GM23338 (cell line): ENCODE measurements at regions not wholly inside any gene's neighbourhood (a gene's known extent, or its start where the extent isn't known, plus 50 kb on each side); places are given as distances from the start of the nearest gene placed in this dataset.

ENCODE experiments used
- ATAC-seq: fragments of 200-7000 bp; cut with Tn5 transposase; 3 replicates; pipeline ENCODE4 v1.9.1; 2020
- DNase-seq: peaks from one replicate; pipeline ENCODE4 v3.0.0-alpha.2; 2015; ENCODE audit warnings: low spot score
- H2AFZ ChIP-seq: fragments of 200-600 bp; sonication (generic); 2 replicates; pipeline ENCODE4 v1.8.0; 2016; ENCODE audit warnings: antibody characterized with exemption, mild to moderate bottlenecking, moderate library complexity
- H3F3A ChIP-seq: fragments of 200-600 bp; sonication (generic); replicated peaks from 2 replicates; pipeline ENCODE4 v1.8.0; 2017; ENCODE audit warnings: antibody characterized with exemption, mixed run types, low read depth
- H3K27ac ChIP-seq: fragments of 200-600 bp; sonication (generic); 2 replicates; pipeline ENCODE4 v1.6.1; 2016; ENCODE audit warnings: low read depth
- H3K27me3 ChIP-seq: fragments of 200-600 bp; sonication (generic); 2 replicates; pipeline ENCODE4 v1.8.0; 2016; ENCODE audit warnings: mild to moderate bottlenecking, mixed run types, moderate library complexity; ENCODE audit not compliant: insufficient read depth
- H3K36me3 ChIP-seq: fragments of 200-600 bp; sonication (generic); 2 replicates; pipeline ENCODE4 v1.8.0; 2016; ENCODE audit warnings: mild to moderate bottlenecking; ENCODE audit not compliant: insufficient read depth
- H3K4me1 ChIP-seq: fragments of 200-600 bp; sonication (generic); 2 replicates; pipeline ENCODE4 v1.8.0; 2016; ENCODE audit warnings: mild to moderate bottlenecking, moderate library complexity; ENCODE audit not compliant: insufficient read depth
- H3K4me2 ChIP-seq: fragments of 200-600 bp; sonication (generic); 2 replicates; pipeline ENCODE4 v1.7.1; 2017; ENCODE audit warnings: mixed run types
- H3K4me3 ChIP-seq: fragments of 200-600 bp; sonication (generic); 2 replicates; pipeline ENCODE4 v1.6.1; 2016; ENCODE audit warnings: mixed run types
- H3K79me2 ChIP-seq: fragments of 200-600 bp; sonication (generic); replicated peaks from 2 replicates; pipeline ENCODE4 v1.8.0; 2017; ENCODE audit warnings: mild to moderate bottlenecking; ENCODE audit not compliant: insufficient read depth
- H3K9me2 ChIP-seq: fragments of 200-600 bp; sonication (generic); 2 replicates; pipeline ENCODE4 v1.8.0; 2017; ENCODE audit not compliant: insufficient read depth
- H4K20me1 ChIP-seq: fragments of 200-600 bp; sonication (generic); replicated peaks from 2 replicates; pipeline ENCODE4 v1.8.0; 2017; ENCODE audit warnings: mild to moderate bottlenecking; ENCODE audit not compliant: insufficient read depth
- H3K27ac Mint-ChIP-seq: 2 replicates; pipeline ENCODE4 v1.8.0; 2020; ENCODE audit warnings: inconsistent platforms, mild to moderate bottlenecking, moderate library complexity, mixed read lengths
- H3K27me3 Mint-ChIP-seq: 3 replicates; pipeline ENCODE4 v1.8.0; 2022; ENCODE audit warnings: low read depth, mild to moderate bottlenecking, moderate library complexity, mixed read lengths, inconsistent platforms; ENCODE audit not compliant: insufficient read depth, poor library complexity
- H3K36me3 Mint-ChIP-seq: 3 replicates; pipeline ENCODE4 v1.8.0; 2021; ENCODE audit warnings: low read depth, mild to moderate bottlenecking, inconsistent platforms, moderate library complexity, mixed read lengths
- H3K4me1 Mint-ChIP-seq: 3 replicates; pipeline ENCODE4 v1.8.0; 2020; ENCODE audit warnings: mild to moderate bottlenecking, inconsistent platforms, mixed read lengths
- H3K4me3 Mint-ChIP-seq: 3 replicates; pipeline ENCODE4 v1.8.0; 2021; ENCODE audit warnings: moderate library complexity, mild to moderate bottlenecking, inconsistent platforms, mixed read lengths
- H3K9me3 Mint-ChIP-seq: 3 replicates; pipeline ENCODE4 v1.8.0; 2020; ENCODE audit warnings: moderate library complexity, mild to moderate bottlenecking, inconsistent platforms, mixed read lengths
- CREB1 ChIP-seq: fragments of 250-450 bp; sonication (Bioruptor Pico); IDR thresholded peaks from 2 replicates; pipeline ENCODE4 v1.5.0; 2020; ENCODE audit warnings: low read depth, mild to moderate bottlenecking, moderate library complexity
- EZH2 ChIP-seq: fragments of 200-600 bp; sonication (generic); IDR thresholded peaks from one replicate; pipeline ENCODE4 v1.8.0; 2017; ENCODE audit warnings: antibody characterized with exemption, mild to moderate bottlenecking, low read depth; ENCODE audit not compliant: unreplicated experiment
- EZH2phosphoT487 ChIP-seq: fragments of 200-600 bp; sonication (generic); IDR thresholded peaks from one replicate; pipeline ENCODE4 v1.8.1; 2018; ENCODE audit warnings: antibody characterized with exemption; ENCODE audit not compliant: unreplicated experiment
- JUNB ChIP-seq: IDR thresholded peaks from one replicate; pipeline ENCODE4 v1.6.1; 2016; ENCODE audit warnings: antibody characterized with exemption; ENCODE audit not compliant: unreplicated experiment
- NANOG ChIP-seq: IDR thresholded peaks from 2 replicates; pipeline ENCODE4 v1.6.1; 2016; ENCODE audit warnings: antibody characterized with exemption, borderline replicate concordance
- POLR2AphosphoS5 ChIP-seq: IDR thresholded peaks from 2 replicates; pipeline ENCODE4 v1.6.1; 2016; ENCODE audit warnings: antibody characterized with exemption, low read depth
- STAT1 ChIP-seq: IDR thresholded peaks from one replicate; pipeline ENCODE4 v1.6.1; 2016; ENCODE audit warnings: antibody characterized with exemption; ENCODE audit not compliant: unreplicated experiment
- ZNF114 ChIP-seq: fragments of 250-450 bp; sonication (Bioruptor Pico); IDR thresholded peaks from 2 replicates; pipeline ENCODE4 v1.5.0; 2020; ENCODE audit warnings: mild to moderate bottlenecking, moderate library complexity
- ZNF331 ChIP-seq: fragments of 250-450 bp; sonication (Bioruptor Pico); IDR thresholded peaks from 2 replicates; pipeline ENCODE4 v1.5.0; 2020; ENCODE audit warnings: low read depth, mild to moderate bottlenecking, moderate library complexity
- TF ChIP-seq, protein P1 (sequence below), 2 experiments: fragments of 200-600 bp in 1 of 2; sonication (generic) in 1 of 2; conservative IDR thresholded peaks; 2 replicates each; pipeline versions ENCODE4 v1.5.1 to v1.6.1; 2016 to 2017; ENCODE audit warnings: antibody characterized with exemption in 2 of 2, low read depth in 2 of 2, mild to moderate bottlenecking in 2 of 2, moderate library complexity in 1 of 2
- TF ChIP-seq, protein P2 (sequence below): fragments of 250-450 bp; sonication (Bioruptor Pico); IDR thresholded peaks from 2 replicates; pipeline ENCODE4 v1.5.0; 2020; ENCODE audit warnings: mild to moderate bottlenecking, moderate library complexity
- TF ChIP-seq, protein P3 (sequence below): IDR thresholded peaks from one replicate; pipeline ENCODE4 v1.6.1; 2018; ENCODE audit warnings: antibody characterized with exemption; ENCODE audit not compliant: unreplicated experiment
- TF ChIP-seq, protein P4 (sequence below): IDR thresholded peaks from 2 replicates; pipeline ENCODE4 v1.6.1; 2016; ENCODE audit warnings: antibody characterized with exemption

DNA sequence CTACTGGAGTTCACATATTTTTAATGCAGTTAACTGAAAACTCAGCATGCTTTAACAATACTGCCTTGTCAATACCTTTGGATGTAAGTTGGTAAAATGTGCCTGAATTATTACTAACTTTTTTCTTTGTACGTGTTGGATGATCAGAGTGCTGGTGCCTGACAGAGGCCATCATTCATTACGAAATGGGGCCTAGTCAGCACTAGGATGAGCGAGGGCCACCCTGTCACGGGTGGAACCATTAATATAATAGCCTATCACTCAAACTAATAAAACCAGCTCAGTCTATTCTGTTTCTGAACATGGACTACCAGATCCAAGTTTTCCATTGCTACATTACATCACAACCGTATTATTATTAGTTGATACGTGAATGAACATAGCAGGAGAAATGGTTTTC, 501.7 kb upstream of the TENM3 start:
- peaks cover 7% of the 10 kb centered on the region; the same call in 2 of the 3 replicates for H3K4me1 Mint-ChIP-seq
- no peaks in the 10 kb centered on the region for H3K27me3 ChIP-seq
- no peak for ATAC-seq
- no peak overlapping the region for H3K27ac ChIP-seq
- no peak overlapping the region for H3K27ac Mint-ChIP-seq
- H4K20me1 ChIP-seq, result no peaks in the 10 kb centered on the region
- peaks cover 8% of the 10 kb centered on the region; the same call in 1 of the 2 replicates for H3K4me1 ChIP-seq
- peaks cover 7% of the 10 kb centered on the region; the same call in 1 of the 2 replicates for H3K9me2 ChIP-seq
- no peaks in the 10 kb centered on the region for H3K79me2 ChIP-seq
- TF ChIP-seq POLR2AphosphoS5 (no peak), NANOG (no peak), CREB1 (CRISPR knock-in tag) (no peak), JUNB (no peak), EZH2phosphoT487 (no peak), STAT1 (no peak), ZNF114 (CRISPR knock-in tag) (no peak), EZH2 (no peak), ZNF331 (no peak)
- TF ChIP-seq, protein P1, sequence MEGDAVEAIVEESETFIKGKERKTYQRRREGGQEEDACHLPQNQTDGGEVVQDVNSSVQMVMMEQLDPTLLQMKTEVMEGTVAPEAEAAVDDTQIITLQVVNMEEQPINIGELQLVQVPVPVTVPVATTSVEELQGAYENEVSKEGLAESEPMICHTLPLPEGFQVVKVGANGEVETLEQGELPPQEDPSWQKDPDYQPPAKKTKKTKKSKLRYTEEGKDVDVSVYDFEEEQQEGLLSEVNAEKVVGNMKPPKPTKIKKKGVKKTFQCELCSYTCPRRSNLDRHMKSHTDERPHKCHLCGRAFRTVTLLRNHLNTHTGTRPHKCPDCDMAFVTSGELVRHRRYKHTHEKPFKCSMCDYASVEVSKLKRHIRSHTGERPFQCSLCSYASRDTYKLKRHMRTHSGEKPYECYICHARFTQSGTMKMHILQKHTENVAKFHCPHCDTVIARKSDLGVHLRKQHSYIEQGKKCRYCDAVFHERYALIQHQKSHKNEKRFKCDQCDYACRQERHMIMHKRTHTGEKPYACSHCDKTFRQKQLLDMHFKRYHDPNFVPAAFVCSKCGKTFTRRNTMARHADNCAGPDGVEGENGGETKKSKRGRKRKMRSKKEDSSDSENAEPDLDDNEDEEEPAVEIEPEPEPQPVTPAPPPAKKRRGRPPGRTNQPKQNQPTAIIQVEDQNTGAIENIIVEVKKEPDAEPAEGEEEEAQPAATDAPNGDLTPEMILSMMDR (conservative IDR thresholded peaks at IDR 0.05; ENCODE audit: low read depth in 2 of 2), result no peak
- TF ChIP-seq, protein P2, sequence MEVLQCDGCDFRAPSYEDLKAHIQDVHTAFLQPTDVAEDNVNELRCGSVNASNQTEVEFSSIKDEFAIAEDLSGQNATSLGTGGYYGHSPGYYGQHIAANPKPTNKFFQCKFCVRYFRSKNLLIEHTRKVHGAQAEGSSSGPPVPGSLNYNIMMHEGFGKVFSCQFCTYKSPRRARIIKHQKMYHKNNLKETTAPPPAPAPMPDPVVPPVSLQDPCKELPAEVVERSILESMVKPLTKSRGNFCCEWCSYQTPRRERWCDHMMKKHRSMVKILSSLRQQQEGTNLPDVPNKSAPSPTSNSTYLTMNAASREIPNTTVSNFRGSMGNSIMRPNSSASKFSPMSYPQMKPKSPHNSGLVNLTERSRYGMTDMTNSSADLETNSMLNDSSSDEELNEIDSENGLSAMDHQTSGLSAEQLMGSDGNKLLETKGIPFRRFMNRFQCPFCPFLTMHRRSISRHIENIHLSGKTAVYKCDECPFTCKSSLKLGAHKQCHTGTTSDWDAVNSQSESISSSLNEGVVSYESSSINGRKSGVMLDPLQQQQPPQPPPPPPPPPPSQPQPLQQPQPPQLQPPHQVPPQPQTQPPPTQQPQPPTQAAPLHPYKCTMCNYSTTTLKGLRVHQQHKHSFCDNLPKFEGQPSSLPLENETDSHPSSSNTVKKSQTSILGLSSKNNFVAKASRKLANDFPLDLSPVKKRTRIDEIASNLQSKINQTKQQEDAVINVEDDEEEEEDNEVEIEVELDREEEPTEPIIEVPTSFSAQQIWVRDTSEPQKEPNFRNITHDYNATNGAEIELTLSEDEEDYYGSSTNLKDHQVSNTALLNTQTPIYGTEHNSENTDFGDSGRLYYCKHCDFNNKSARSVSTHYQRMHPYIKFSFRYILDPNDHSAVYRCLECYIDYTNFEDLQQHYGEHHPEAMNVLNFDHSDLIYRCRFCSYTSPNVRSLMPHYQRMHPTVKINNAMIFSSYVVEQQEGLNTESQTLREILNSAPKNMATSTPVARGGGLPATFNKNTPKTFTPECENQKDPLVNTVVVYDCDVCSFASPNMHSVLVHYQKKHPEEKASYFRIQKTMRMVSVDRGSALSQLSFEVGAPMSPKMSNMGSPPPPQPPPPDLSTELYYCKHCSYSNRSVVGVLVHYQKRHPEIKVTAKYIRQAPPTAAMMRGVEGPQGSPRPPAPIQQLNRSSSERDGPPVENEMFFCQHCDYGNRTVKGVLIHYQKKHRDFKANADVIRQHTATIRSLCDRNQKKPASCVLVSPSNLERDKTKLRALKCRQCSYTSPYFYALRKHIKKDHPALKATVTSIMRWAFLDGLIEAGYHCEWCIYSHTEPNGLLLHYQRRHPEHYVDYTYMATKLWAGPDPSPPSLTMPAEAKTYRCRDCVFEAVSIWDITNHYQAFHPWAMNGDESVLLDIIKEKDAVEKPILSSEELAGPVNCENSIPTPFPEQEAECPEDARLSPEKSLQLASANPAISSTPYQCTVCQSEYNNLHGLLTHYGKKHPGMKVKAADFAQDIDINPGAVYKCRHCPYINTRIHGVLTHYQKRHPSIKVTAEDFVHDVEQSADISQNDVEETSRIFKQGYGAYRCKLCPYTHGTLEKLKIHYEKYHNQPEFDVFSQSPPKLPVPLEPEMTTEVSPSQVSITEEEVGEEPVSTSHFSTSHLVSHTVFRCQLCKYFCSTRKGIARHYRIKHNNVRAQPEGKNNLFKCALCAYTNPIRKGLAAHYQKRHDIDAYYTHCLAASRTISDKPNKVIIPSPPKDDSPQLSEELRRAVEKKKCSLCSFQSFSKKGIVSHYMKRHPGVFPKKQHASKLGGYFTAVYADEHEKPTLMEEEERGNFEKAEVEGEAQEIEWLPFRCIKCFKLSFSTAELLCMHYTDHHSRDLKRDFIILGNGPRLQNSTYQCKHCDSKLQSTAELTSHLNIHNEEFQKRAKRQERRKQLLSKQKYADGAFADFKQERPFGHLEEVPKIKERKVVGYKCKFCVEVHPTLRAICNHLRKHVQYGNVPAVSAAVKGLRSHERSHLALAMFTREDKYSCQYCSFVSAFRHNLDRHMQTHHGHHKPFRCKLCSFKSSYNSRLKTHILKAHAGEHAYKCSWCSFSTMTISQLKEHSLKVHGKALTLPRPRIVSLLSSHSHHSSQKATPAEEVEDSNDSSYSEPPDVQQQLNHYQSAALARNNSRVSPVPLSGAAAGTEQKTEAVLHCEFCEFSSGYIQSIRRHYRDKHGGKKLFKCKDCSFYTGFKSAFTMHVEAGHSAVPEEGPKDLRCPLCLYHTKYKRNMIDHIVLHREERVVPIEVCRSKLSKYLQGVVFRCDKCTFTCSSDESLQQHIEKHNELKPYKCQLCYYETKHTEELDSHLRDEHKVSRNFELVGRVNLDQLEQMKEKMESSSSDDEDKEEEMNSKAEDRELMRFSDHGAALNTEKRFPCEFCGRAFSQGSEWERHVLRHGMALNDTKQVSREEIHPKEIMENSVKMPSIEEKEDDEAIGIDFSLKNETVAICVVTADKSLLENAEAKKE (CRISPR knock-in tag), result no peak
- TF ChIP-seq, protein P3, sequence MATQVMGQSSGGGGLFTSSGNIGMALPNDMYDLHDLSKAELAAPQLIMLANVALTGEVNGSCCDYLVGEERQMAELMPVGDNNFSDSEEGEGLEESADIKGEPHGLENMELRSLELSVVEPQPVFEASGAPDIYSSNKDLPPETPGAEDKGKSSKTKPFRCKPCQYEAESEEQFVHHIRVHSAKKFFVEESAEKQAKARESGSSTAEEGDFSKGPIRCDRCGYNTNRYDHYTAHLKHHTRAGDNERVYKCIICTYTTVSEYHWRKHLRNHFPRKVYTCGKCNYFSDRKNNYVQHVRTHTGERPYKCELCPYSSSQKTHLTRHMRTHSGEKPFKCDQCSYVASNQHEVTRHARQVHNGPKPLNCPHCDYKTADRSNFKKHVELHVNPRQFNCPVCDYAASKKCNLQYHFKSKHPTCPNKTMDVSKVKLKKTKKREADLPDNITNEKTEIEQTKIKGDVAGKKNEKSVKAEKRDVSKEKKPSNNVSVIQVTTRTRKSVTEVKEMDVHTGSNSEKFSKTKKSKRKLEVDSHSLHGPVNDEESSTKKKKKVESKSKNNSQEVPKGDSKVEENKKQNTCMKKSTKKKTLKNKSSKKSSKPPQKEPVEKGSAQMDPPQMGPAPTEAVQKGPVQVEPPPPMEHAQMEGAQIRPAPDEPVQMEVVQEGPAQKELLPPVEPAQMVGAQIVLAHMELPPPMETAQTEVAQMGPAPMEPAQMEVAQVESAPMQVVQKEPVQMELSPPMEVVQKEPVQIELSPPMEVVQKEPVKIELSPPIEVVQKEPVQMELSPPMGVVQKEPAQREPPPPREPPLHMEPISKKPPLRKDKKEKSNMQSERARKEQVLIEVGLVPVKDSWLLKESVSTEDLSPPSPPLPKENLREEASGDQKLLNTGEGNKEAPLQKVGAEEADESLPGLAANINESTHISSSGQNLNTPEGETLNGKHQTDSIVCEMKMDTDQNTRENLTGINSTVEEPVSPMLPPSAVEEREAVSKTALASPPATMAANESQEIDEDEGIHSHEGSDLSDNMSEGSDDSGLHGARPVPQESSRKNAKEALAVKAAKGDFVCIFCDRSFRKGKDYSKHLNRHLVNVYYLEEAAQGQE, result no peak
- TF ChIP-seq, protein P4, sequence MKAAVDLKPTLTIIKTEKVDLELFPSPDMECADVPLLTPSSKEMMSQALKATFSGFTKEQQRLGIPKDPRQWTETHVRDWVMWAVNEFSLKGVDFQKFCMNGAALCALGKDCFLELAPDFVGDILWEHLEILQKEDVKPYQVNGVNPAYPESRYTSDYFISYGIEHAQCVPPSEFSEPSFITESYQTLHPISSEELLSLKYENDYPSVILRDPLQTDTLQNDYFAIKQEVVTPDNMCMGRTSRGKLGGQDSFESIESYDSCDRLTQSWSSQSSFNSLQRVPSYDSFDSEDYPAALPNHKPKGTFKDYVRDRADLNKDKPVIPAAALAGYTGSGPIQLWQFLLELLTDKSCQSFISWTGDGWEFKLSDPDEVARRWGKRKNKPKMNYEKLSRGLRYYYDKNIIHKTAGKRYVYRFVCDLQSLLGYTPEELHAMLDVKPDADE, result no peak
- no peak overlapping the region for H3K4me3 Mint-ChIP-seq
- H3K4me2 ChIP-seq, result no peak overlapping the region
- no peak for DNase-seq
- H3K9me3 Mint-ChIP-seq, result peaks cover 3% of the 10 kb centered on the region; the same call in 1 of the 3 replicates
- no peak overlapping the region for H3K4me3 ChIP-seq
- no peak overlapping the region for H2AFZ ChIP-seq
- no peaks in the 10 kb centered on the region for H3F3A ChIP-seq
- no peaks in the 10 kb centered on the region for H3K36me3 ChIP-seq
- peaks cover 4% of the 10 kb centered on the region; the same call in 1 of the 3 replicates for H3K36me3 Mint-ChIP-seq
- H3K27me3 Mint-ChIP-seq, result no peaks in the 10 kb centered on the region
